ENCODE measurements at regions not wholly inside any gene's neighbourhood (a gene's known extent, or its start where the extent isn't known, plus 50 kb on each side); places are given as distances from the start of the nearest gene placed in this dataset.
"Not testable (repeated sequence)": the region's sequence is repeated elsewhere in the genome, so short reads cannot be mapped to it uniquely, and the experiment has no call there.

DNA sequence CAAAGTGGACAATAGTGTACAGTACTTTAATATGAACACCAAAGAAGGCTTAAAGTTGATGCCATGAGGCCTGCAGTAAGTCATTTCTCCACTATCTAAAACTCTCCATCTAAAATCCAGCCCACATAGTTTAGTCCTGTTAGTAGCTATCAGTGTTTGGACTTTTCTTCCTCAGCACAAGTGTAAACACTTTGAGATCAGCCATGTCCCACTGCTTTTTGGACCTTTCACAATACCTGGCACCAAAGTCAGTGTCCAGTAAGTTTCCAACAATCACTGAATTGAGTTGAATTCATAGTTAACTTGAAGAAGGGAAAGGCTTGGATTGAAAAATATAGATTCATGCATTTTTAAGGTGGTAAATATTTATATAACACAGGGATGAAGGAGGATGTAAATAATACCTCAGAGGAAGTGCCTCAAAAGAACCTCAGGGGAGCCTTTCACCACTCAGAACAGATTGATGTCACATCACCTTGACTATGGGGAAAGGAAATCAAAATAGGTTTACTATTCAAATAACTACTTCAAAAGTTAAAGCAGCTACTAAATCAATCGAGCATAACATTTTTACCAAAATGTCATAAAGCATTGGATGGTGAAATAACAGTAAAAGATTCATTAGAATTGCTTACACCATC, 76.7 kb downstream of the FTHL17 start:
- Histone ChIP-seq H3K9me3 (no peaks in the 10 kb centered on the region), H3K36me3 (no peaks in the 10 kb centered on the region), H3K4me3 (no peak overlapping the region), H3K27ac (no peak overlapping the region), H3K4me1 (no peaks in the 10 kb centered on the region), H3K27me3 (peaks cover 0 to 8% of the 10 kb centered on the region in 2 donors)
- no peak for TF ChIP-seq POLR2AphosphoS5 (IDR thresholded peaks at IDR 0.05)
- TF ChIP-seq, protein P1, sequence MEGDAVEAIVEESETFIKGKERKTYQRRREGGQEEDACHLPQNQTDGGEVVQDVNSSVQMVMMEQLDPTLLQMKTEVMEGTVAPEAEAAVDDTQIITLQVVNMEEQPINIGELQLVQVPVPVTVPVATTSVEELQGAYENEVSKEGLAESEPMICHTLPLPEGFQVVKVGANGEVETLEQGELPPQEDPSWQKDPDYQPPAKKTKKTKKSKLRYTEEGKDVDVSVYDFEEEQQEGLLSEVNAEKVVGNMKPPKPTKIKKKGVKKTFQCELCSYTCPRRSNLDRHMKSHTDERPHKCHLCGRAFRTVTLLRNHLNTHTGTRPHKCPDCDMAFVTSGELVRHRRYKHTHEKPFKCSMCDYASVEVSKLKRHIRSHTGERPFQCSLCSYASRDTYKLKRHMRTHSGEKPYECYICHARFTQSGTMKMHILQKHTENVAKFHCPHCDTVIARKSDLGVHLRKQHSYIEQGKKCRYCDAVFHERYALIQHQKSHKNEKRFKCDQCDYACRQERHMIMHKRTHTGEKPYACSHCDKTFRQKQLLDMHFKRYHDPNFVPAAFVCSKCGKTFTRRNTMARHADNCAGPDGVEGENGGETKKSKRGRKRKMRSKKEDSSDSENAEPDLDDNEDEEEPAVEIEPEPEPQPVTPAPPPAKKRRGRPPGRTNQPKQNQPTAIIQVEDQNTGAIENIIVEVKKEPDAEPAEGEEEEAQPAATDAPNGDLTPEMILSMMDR (IDR thresholded peaks at IDR 0.05), result no peak
- TF ChIP-seq POLR2A (IDR thresholded peaks at IDR 0.05), result no peak
- intact Hi-C loops (cut with DNase I; ENCODE audit: low total_unique reads), result no loop called here
- no peak for DNase-seq (ENCODE audit: low spot score in 2 of 2)

DNA sequence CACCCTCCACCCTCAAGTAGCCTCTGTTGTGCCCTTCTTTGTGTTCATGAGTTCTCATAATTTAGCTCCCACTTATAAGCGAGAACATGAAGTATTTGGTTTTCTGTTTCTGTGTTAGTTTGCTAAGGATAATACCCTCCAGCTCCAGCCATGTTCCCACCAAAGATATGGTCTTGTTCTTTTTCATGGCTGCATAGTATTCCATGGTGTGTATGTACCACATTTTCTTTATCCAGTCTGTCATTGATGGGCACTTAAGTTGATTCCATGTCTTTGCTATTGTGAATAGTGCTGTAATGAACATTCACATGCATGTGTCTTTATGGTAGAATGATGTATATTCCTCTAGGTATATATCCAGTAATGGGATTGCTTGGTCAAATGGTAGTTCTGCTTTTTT, 77.8 kb downstream of the FTHL17 start:
- H3K27ac ChIP-seq; H3K4me1 ChIP-seq; H3K36me3 ChIP-seq; DNase-seq (ENCODE audit: low spot score in 2 of 2); H3K4me3 ChIP-seq; H3K9me3 ChIP-seq; intact Hi-C loops (cut with DNase I; ENCODE audit: low total_unique reads); H3K27me3 ChIP-seq: not testable (repeated sequence)

DNA sequence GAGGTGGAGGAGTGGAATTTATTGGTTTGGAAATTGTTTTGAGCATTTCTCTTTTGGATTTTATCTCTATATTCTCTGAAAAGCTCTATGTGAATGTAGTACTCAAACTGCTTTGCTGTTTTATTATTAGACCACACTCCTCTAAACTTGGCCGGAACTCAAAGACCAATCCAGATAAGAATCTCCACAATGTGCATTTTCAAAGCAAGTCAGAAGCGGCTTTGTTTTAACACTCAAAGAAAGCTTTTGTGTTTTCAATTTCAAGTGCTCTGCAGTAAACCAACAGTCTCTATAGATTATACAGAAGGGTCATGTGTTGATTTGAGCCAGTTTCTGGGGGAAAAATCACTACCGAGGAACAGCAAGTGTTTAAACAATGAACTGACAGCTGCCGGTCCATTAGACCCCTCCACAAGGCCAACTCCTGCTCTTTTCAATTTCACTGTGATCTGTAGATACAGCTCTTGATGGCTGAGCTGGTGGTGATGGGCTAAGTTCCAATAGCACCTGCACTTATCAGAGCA, 79.4 kb downstream of the FTHL17 start:
- no peaks in the 10 kb centered on the region for H3K36me3 ChIP-seq

DNA sequence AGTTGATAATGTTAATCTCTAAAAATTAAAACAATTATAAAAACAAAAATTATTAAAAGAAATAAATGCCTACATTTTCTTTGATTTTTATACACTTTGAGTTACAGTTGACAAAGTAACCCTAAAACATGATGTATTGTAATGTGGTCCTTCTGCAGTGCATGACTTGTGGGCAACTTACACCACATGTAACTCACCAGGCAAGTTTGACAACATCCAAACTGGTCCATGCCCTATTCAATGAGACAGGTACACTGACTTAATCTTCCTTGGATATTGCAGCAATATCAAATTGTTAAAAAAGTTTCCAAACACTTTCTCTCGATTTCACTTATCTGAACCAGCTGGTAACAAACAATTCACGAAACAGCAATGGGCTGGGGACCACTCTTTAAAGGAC, 81.5 kb downstream of the FTHL17 start:
- no peak for DNase-seq (ENCODE audit: low spot score in 2 of 2)
- H3K4me1 ChIP-seq, result no peaks in the 10 kb centered on the region
- peaks cover 0 to 8% of the 10 kb centered on the region in 2 donors for H3K27me3 ChIP-seq
- no peak overlapping the region for H3K4me3 ChIP-seq
- intact Hi-C loops (cut with DNase I; ENCODE audit: low total_unique reads), result no loop called here
- no peak overlapping the region for H3K27ac ChIP-seq
- no peaks in the 10 kb centered on the region for H3K36me3 ChIP-seq
- H3K9me3 ChIP-seq, result no peaks in the 10 kb centered on the region
- TF ChIP-seq POLR2AphosphoS5 (IDR thresholded peaks at IDR 0.05), result no peak
- TF ChIP-seq POLR2A (IDR thresholded peaks at IDR 0.05), result no peak
- TF ChIP-seq, protein P1 (IDR thresholded peaks at IDR 0.05), result no peak

More for the DNA sequence above, 79.4 kb downstream of the FTHL17 start:
- no peak for DNase-seq (ENCODE audit: low spot score in 2 of 2)
- H3K4me3 ChIP-seq, result no peak overlapping the region
- H3K27me3 ChIP-seq, result no peaks in the 10 kb centered on the region
- TF ChIP-seq, protein P1 (IDR thresholded peaks at IDR 0.05), result no peak
- TF ChIP-seq POLR2AphosphoS5 (IDR thresholded peaks at IDR 0.05) (no peak), POLR2A (IDR thresholded peaks at IDR 0.05) (no peak)
- no peaks in the 10 kb centered on the region for H3K4me1 ChIP-seq
- intact Hi-C loops (cut with DNase I; ENCODE audit: low total_unique reads), result no loop called here
- H3K27ac ChIP-seq, result no peak overlapping the region
- no peaks in the 10 kb centered on the region for H3K9me3 ChIP-seq

DNA sequence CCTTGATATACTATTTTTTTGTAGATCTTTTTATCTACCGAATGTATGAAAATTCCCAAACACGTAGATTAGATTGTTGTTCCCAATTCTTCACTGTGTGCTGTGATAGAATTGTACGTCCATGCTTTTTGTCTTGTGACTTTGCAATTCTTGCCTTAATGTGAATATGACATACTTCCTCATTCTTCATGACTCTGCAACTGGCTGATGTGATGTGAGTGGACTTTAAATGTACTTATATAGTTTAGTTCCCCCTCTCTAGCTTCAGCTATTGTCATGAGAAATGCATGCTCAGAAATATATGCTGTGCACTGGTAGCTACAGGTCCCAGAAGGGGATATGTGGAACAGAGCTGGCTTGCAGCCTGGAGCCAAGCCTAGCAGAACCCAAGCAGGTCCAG, 89.4 kb downstream of the FTHL17 start:
- DNase-seq (ENCODE audit: low spot score in 2 of 2), result no peak
- intact Hi-C loops (cut with DNase I; ENCODE audit: low total_unique reads), result no loop called here
- H3K36me3 ChIP-seq, result no peaks in the 10 kb centered on the region
- no peak overlapping the region for H3K4me3 ChIP-seq
- peaks cover 0 to 30% of the 10 kb centered on the region in 2 donors for H3K27me3 ChIP-seq
- TF ChIP-seq, protein P1 (IDR thresholded peaks at IDR 0.05), result no peak
- no peak for TF ChIP-seq POLR2A (IDR thresholded peaks at IDR 0.05)
- no peak for TF ChIP-seq POLR2AphosphoS5 (IDR thresholded peaks at IDR 0.05)
- H3K4me1 ChIP-seq, result no peaks in the 10 kb centered on the region
- no peaks in the 10 kb centered on the region for H3K9me3 ChIP-seq
- H3K27ac ChIP-seq, result no peak overlapping the region
